ENCODE measurements at regions not wholly inside any gene's neighbourhood (a gene's known extent, or its start where the extent isn't known, plus 50 kb on each side); places are given as distances from the start of the nearest gene placed in this dataset.

- TF ChIP-seq CTCF (IDR thresholded peaks at IDR 0.05; ENCODE audit: insufficient read depth, low read length, poor library complexity, severe bottlenecking), result no peak
- no peak for DNase-seq (ENCODE audit: extremely low read depth, insufficient read length)
- Histone ChIP-seq H3K36me3 (ENCODE audit: control insufficient read depth, insufficient read depth, low read length) (no peaks in the 10 kb centered on the region), H3K4me3 (replicated peaks; ENCODE audit: low read depth, low read length) (no peak overlapping the region), H3K27me3 (replicated peaks; ENCODE audit: control insufficient read depth, insufficient read depth, low read length) (no peaks in the 10 kb centered on the region)
Observed at GRCh38 chr3:43909149-43909548, 218.4 kb downstream of the ABHD5 start.

GRCh38 chr3:43910750-43911149, 220.0 kb downstream of the ABHD5 start:
- H3K4me3 ChIP-seq (replicated peaks; ENCODE audit: low read depth, low read length), result no peak overlapping the region
- no peaks in the 10 kb centered on the region; the same call in 1 of the 2 replicates for H3K27me3 ChIP-seq (replicated peaks; ENCODE audit: control insufficient read depth, insufficient read depth, low read length)
- DNase-seq (ENCODE audit: extremely low read depth, insufficient read length), result no peak
- no peaks in the 10 kb centered on the region for H3K36me3 ChIP-seq (ENCODE audit: control insufficient read depth, insufficient read depth, low read length)
- TF ChIP-seq CTCF (IDR thresholded peaks at IDR 0.05; ENCODE audit: insufficient read depth, low read length, poor library complexity, severe bottlenecking), result no peak

DNA sequence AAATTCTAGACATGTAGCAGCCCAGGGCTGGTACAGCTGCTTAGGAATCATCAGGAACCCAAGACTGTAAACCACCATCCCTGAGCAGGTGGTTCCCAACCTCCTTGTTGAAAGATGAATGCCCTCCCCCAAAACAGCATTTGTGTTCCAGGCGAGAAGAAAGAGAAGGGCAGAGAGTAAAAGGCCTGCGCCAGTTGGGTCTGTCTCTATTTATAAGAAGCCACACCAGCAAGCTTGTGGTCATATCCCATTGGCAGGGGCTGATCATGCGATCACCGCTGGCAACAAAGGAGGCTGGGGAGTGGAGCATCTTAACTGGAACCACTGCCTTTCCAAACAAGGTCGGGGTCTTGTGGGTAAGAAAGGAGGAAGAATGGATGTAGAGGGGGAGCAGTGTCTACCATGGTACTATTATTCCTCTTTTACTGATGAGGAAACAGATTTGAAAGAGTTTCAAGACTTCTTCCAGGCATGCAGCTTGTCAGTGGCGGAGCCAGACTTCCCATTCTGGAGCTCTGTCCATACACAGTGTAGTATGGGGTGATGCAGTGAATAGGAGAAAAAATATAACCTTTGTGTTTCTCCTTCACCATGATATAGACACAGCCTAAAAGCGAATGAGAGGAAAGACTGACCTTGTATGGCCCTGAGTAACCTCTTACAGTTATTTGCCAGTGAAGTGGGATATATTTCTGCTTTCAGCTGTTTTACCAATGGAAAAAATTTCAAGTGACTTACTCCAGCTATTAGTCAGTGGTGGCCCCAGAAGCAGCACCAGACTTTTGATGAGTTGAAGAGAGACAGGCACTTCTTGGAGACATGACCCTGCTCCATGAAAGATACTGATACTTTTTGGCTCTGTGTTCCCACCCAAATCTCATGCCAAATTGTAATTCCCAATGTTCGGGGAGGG, 222.6 kb downstream of the ABHD5 start:
- DNase-seq (ENCODE audit: extremely low read depth, insufficient read length), result no peak
- no peak for TF ChIP-seq CTCF (IDR thresholded peaks at IDR 0.05; ENCODE audit: insufficient read depth, low read length, poor library complexity, severe bottlenecking)
- H3K4me3 ChIP-seq (replicated peaks; ENCODE audit: low read depth, low read length), result no peak overlapping the region
- no peaks in the 10 kb centered on the region for H3K36me3 ChIP-seq (ENCODE audit: control insufficient read depth, insufficient read depth, low read length)
- H3K27me3 ChIP-seq (replicated peaks; ENCODE audit: control insufficient read depth, insufficient read depth, low read length), result no peaks in the 10 kb centered on the region; the same call in 1 of the 2 replicates

DNA sequence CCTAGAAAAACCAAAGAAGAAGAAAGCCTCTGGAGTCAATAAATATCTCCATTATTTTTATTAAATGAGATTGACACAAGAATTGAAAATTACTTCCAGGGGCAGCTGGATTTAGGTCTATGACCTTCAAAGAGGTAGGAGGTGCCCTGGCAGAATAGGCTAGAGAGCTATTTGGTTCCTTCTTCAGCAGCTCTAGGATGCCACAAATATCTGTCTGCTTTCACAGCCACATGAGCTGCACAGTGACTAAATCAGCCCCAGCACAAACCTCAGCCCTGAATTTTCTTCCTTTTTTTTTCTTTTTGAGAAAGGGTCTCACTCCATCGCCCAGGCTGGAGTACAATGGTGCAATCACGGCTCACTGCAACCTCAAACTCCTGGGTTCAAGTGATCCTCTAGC, 223.5 kb downstream of the ABHD5 start:
- H3K27me3 ChIP-seq (replicated peaks; ENCODE audit: control insufficient read depth, insufficient read depth, low read length), result no peaks in the 10 kb centered on the region; the same call in 1 of the 2 replicates
- no peak for TF ChIP-seq CTCF (IDR thresholded peaks at IDR 0.05; ENCODE audit: insufficient read depth, low read length, poor library complexity, severe bottlenecking)
- no peak overlapping the region for H3K4me3 ChIP-seq (replicated peaks; ENCODE audit: low read depth, low read length)
- DNase-seq (ENCODE audit: extremely low read depth, insufficient read length), result no peak
- H3K36me3 ChIP-seq (ENCODE audit: control insufficient read depth, insufficient read depth, low read length), result no peaks in the 10 kb centered on the region

GRCh38 chr3:43915546-43915945, 224.8 kb downstream of the ABHD5 start:
- DNase-seq (ENCODE audit: extremely low read depth, insufficient read length), result no peak
- no peaks in the 10 kb centered on the region for H3K36me3 ChIP-seq (ENCODE audit: control insufficient read depth, insufficient read depth, low read length)
- H3K4me3 ChIP-seq (replicated peaks; ENCODE audit: low read depth, low read length), result no peak overlapping the region
- H3K27me3 ChIP-seq (replicated peaks; ENCODE audit: control insufficient read depth, insufficient read depth, low read length), result no peaks in the 10 kb centered on the region; the same call in 1 of the 2 replicates
- TF ChIP-seq CTCF (IDR thresholded peaks at IDR 0.05; ENCODE audit: insufficient read depth, low read length, poor library complexity, severe bottlenecking), result no peak
